ENCODE measurements at regions not wholly inside any gene's neighbourhood (a gene's known extent, or its start where the extent isn't known, plus 50 kb on each side); places are given as distances from the start of the nearest gene placed in this dataset.

- TF ChIP-seq CTCF (IDR thresholded peaks at IDR 0.05), result no peak
- TF ChIP-seq REST (IDR thresholded peaks at IDR 0.05; ENCODE audit: insufficient read depth in 1 of 2, low read depth in 2 of 2, low read length in 1 of 2), result no peak
- no peak for TF ChIP-seq POLR2AphosphoS5 (IDR thresholded peaks at IDR 0.05; ENCODE audit: low read depth, low read length)
- no peak for TF ChIP-seq TCF7L2 (IDR thresholded peaks at IDR 0.05; ENCODE audit: low read depth, low read length)
- TF ChIP-seq SIN3A (IDR thresholded peaks at IDR 0.05; ENCODE audit: borderline replicate concordance, insufficient read depth, low read depth, low read length), result no peak
These were observed 151.1 kb downstream of the SQOR start for GRCh38 chr15:45785897-45786296.
